PC-9 (cell line): ENCODE measurements at regions not wholly inside any gene's neighbourhood (a gene's known extent, or its start where the extent isn't known, plus 50 kb on each side); places are given as distances from the start of the nearest gene placed in this dataset.

Experiments
- BruUV-seq: library from RNA; stranded (reverse); fragments of 400-500 nt; replicated peaks from 2 replicates; lab custom pipeline; 2021; lab: Mats Ljungman, UMichigan
- CTCF ChIA-PET: fragments of 300-600 bp; sonication (Branson Sonifier 250); formaldehyde crosslinking; loops from one replicate; lab custom pipeline; 2022; ENCODE audit warnings: antibody characterized with exemption; lab: Charles Lee
- POLR2A ChIA-PET: fragments of 300-600 bp; sonication (Branson Sonifier 250); formaldehyde crosslinking; loops from one replicate; lab custom pipeline; 2022; ENCODE audit warnings: antibody characterized with exemption; ENCODE audit not compliant: unreplicated experiment; lab: Charles Lee
- DNase-seq, 2 experiments: peaks; one replicate each; pipeline versions ENCODE4 v3.0.0 to v3.0.0-alpha.2; 2015 to 2022; ENCODE audit warnings: mixed read lengths in 1 of 2
- H2AFZ ChIP-seq: fragments of 200-600 bp; sonication (generic); 2 replicates; pipeline ENCODE4 v1.8.1; 2017; ENCODE audit warnings: antibody characterized with exemption
- H3F3A ChIP-seq: fragments of 200-600 bp; sonication (generic); 2 replicates; pipeline ENCODE4 v1.8.1; 2017; ENCODE audit warnings: antibody characterized with exemption, mild to moderate bottlenecking, low read depth; ENCODE audit not compliant: insufficient read depth
- H3K27ac ChIP-seq: fragments of 200-600 bp; sonication (generic); 2 replicates; pipeline ENCODE4 v1.6.1; 2016; ENCODE audit warnings: mixed run types
- H3K27me3 ChIP-seq: fragments of 200-600 bp; sonication (generic); 2 replicates; pipeline ENCODE4 v1.6.1; 2016; ENCODE audit warnings: low read depth, mixed run types; ENCODE audit not compliant: insufficient read depth
- H3K36me3 ChIP-seq: fragments of 200-600 bp; sonication (generic); 2 replicates; pipeline ENCODE4 v1.6.1; 2016; ENCODE audit warnings: low read depth, mixed run types
- H3K4me1 ChIP-seq: fragments of 200-600 bp; sonication (generic); replicated peaks from 2 replicates; pipeline ENCODE4 v1.6.1; 2016; ENCODE audit warnings: mixed run types; ENCODE audit not compliant: insufficient read depth
- H3K4me2 ChIP-seq: fragments of 200-600 bp; sonication (generic); 2 replicates; pipeline ENCODE4 v1.6.1; 2017; ENCODE audit warnings: mixed run types
- H3K4me3 ChIP-seq: fragments of 200-600 bp; sonication (generic); 2 replicates; pipeline ENCODE4 v1.6.1; 2016; ENCODE audit warnings: mixed run types
- H3K79me2 ChIP-seq: fragments of 200-600 bp; sonication (generic); 2 replicates; pipeline ENCODE4 v1.6.1; 2017; ENCODE audit warnings: low read depth, mixed run types
- H3K9me2 ChIP-seq: fragments of 200-600 bp; sonication (generic); 2 replicates; pipeline ENCODE4 v1.8.1; 2017; ENCODE audit warnings: mild to moderate bottlenecking; ENCODE audit not compliant: insufficient read depth
- H3K9me3 ChIP-seq: fragments of 200-600 bp; sonication (generic); 2 replicates; pipeline ENCODE4 v1.8.1; 2016; ENCODE audit warnings: low read depth; ENCODE audit not compliant: insufficient read depth
- H4K20me1 ChIP-seq: fragments of 200-600 bp; sonication (generic); 2 replicates; pipeline ENCODE4 v1.8.1; 2017; ENCODE audit not compliant: insufficient read depth
- EZH2 ChIP-seq: fragments of 200-600 bp; sonication (generic); IDR thresholded peaks from 2 replicates; pipeline ENCODE4 v1.8.0; 2017; ENCODE audit warnings: antibody characterized with exemption, low read depth
- intact Hi-C: fragments of 100-400 bp; cut with micrococcal nuclease; formaldehyde crosslinking; loops from one replicate; pipeline ENCODE4 v1.10.0; 2022; ENCODE audit not compliant: unreplicated experiment
- TF ChIP-seq, protein P1 (sequence below): fragments of 200-600 bp; sonication (generic); conservative IDR thresholded peaks from 2 replicates; pipeline ENCODE4 v1.6.1; 2017; ENCODE audit warnings: mixed run types, antibody characterized with exemption, mild to moderate bottlenecking, moderate library complexity

GRCh38 chr4:179927473-179927872 is 2315.7 kb upstream of the TENM3 start:
- DNase-seq: no peak
- CTCF ChIA-PET: no interaction called here
- H3K36me3 ChIP-seq: no peaks in the 10 kb centered on the region
- H3K4me3 ChIP-seq: no peak overlapping the region
- H3K27me3 ChIP-seq: no peaks in the 10 kb centered on the region
- no peaks in the 10 kb centered on the region for H3F3A ChIP-seq
- H4K20me1 ChIP-seq: no peaks in the 10 kb centered on the region
- BruUV-seq: no TSS peak
- H3K4me1 ChIP-seq: no peaks in the 10 kb centered on the region
- no peaks in the 10 kb centered on the region for H3K9me2 ChIP-seq
- H3K9me3 ChIP-seq: no peaks in the 10 kb centered on the region
- H3K4me2 ChIP-seq: no peak overlapping the region
- H3K27ac ChIP-seq: no peak overlapping the region
- TF ChIP-seq, protein P1, sequence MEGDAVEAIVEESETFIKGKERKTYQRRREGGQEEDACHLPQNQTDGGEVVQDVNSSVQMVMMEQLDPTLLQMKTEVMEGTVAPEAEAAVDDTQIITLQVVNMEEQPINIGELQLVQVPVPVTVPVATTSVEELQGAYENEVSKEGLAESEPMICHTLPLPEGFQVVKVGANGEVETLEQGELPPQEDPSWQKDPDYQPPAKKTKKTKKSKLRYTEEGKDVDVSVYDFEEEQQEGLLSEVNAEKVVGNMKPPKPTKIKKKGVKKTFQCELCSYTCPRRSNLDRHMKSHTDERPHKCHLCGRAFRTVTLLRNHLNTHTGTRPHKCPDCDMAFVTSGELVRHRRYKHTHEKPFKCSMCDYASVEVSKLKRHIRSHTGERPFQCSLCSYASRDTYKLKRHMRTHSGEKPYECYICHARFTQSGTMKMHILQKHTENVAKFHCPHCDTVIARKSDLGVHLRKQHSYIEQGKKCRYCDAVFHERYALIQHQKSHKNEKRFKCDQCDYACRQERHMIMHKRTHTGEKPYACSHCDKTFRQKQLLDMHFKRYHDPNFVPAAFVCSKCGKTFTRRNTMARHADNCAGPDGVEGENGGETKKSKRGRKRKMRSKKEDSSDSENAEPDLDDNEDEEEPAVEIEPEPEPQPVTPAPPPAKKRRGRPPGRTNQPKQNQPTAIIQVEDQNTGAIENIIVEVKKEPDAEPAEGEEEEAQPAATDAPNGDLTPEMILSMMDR: no peak
- no peak for TF ChIP-seq EZH2
- no peak overlapping the region for H2AFZ ChIP-seq
- intact Hi-C loops: no loop called here
- H3K79me2 ChIP-seq: no peaks in the 10 kb centered on the region
- POLR2A ChIA-PET: no interaction called here

- Histone ChIP-seq H3K4me2 (no peak overlapping the region), H3K36me3 (no peaks in the 10 kb centered on the region), H3F3A (no peaks in the 10 kb centered on the region), H3K4me1 (no peaks in the 10 kb centered on the region), H3K4me3 (no peak overlapping the region), H3K27me3 (no peaks in the 10 kb centered on the region), H3K79me2 (no peaks in the 10 kb centered on the region), H3K27ac (no peak overlapping the region), H2AFZ (no peak overlapping the region), H4K20me1 (no peaks in the 10 kb centered on the region), H3K9me2 (no peaks in the 10 kb centered on the region), H3K9me3 (no peaks in the 10 kb centered on the region)
- no TSS peak for BruUV-seq
- ChIA-PET CTCF (no interaction called here), POLR2A (no interaction called here)
- TF ChIP-seq EZH2: no peak
- intact Hi-C loops: no loop called here
- DNase-seq: no peak
Measured at GRCh38 chr4:179941911-179942310, 2301.3 kb upstream of the TENM3 start.

GRCh38 chr4:179976777-179977176 is 2266.4 kb upstream of the TENM3 start:
- Histone ChIP-seq H3K4me3 (no peak overlapping the region), H3K27me3 (no peaks in the 10 kb centered on the region), H3K4me2 (no peak overlapping the region), H2AFZ (no peak overlapping the region), H3K9me3 (no peaks in the 10 kb centered on the region), H3K27ac (no peak overlapping the region), H3K36me3 (no peaks in the 10 kb centered on the region), H4K20me1 (no peaks in the 10 kb centered on the region), H3K79me2 (no peaks in the 10 kb centered on the region), H3K9me2 (no peaks in the 10 kb centered on the region), H3F3A (no peaks in the 10 kb centered on the region), H3K4me1 (no peaks in the 10 kb centered on the region)
- CTCF ChIA-PET: no interaction called here
- intact Hi-C loops: no loop called here
- TF ChIP-seq EZH2: no peak
- TF ChIP-seq, protein P1: no peak
- no peak for DNase-seq
- BruUV-seq: no TSS peak
- POLR2A ChIA-PET: interaction anchor here (0.6 kb wide), 1 partner anchor 35 kb away, joined by 4 read pairs; no protein-coding TSS in a partner anchor

- CTCF ChIA-PET: no interaction called here
- intact Hi-C loops: no loop called here
- H3K9me2 ChIP-seq: no peaks in the 10 kb centered on the region
- H3K36me3 ChIP-seq: no peaks in the 10 kb centered on the region
- no TSS peak for BruUV-seq
- no peak overlapping the region for H3K4me3 ChIP-seq
- no peaks in the 10 kb centered on the region for H3K27me3 ChIP-seq
- H4K20me1 ChIP-seq: no peaks in the 10 kb centered on the region
- H2AFZ ChIP-seq: no peak overlapping the region
- H3K9me3 ChIP-seq: no peaks in the 10 kb centered on the region
- DNase-seq: no peak
- H3K27ac ChIP-seq: no peak overlapping the region
- TF ChIP-seq, protein P1: no peak
- TF ChIP-seq EZH2: no peak
- POLR2A ChIA-PET: interaction anchor here (0.6 kb wide), 1 partner anchor 35 kb away, joined by 4 read pairs; no protein-coding TSS in a partner anchor
- no peaks in the 10 kb centered on the region for H3K4me1 ChIP-seq
- H3F3A ChIP-seq: no peaks in the 10 kb centered on the region
- no peak overlapping the region for H3K4me2 ChIP-seq
- no peaks in the 10 kb centered on the region for H3K79me2 ChIP-seq
Measured at GRCh38 chr4:179977378-179977777, 2265.8 kb upstream of the TENM3 start.
